Uterus (tissue), 3 donors: ENCODE measurements at regions not wholly inside any gene's neighbourhood (a gene's known extent, or its start where the extent isn't known, plus 50 kb on each side); places are given as distances from the start of the nearest gene placed in this dataset.

Source experiments
- DNase-seq, 2 donors: peaks; one replicate each; pipeline ENCODE4 v3.0.0-alpha.2; 2019 to 2020
- H3K27ac ChIP-seq, 2 donors: fragments of 200-600 bp; sonication (generic); 1 replicate in 1 of 2; 2 replicates in 1 of 2; pipeline ENCODE4 v1.5.1; 2016 to 2018
- H3K27me3 ChIP-seq, 2 donors: fragments of 200-600 bp; sonication (generic); one replicate each; pipeline ENCODE4 v1.5.1; 2018 to 2019; ENCODE audit warnings: control low read depth in 1 of 2
- H3K36me3 ChIP-seq, 2 donors: fragments of 200-600 bp; sonication (generic); one replicate each; pipeline ENCODE4 v1.5.1; 2019; ENCODE audit warnings: control low read depth in 1 of 2
- H3K4me1 ChIP-seq, 2 donors: fragments of 200-600 bp; sonication (generic); one replicate each; pipeline ENCODE4 v1.5.1; 2018 to 2019; ENCODE audit warnings: control low read depth in 1 of 2
- H3K4me3 ChIP-seq, 2 donors: fragments of 200-600 bp; sonication (generic); 1 replicate in 1 of 2; 2 replicates in 1 of 2; pipeline ENCODE4 v1.5.1; 2018 to 2019; ENCODE audit warnings: mild to moderate bottlenecking in 1 of 2
- H3K9me3 ChIP-seq, 2 donors: fragments of 200-600 bp; sonication (generic); one replicate each; pipeline ENCODE4 v1.5.1; 2019; ENCODE audit warnings: control low read depth in 1 of 2
- POLR2A ChIP-seq, 2 donors: fragments of 450-650 bp; IDR thresholded peaks; one replicate each; pipeline ENCODE4 v1.6.1; 2016; ENCODE audit warnings: antibody characterized with exemption in 2 of 2, mild to moderate bottlenecking in 1 of 2, moderate library complexity in 1 of 2
- intact Hi-C: fragments of 100-400 bp; cut with DNase I; formaldehyde crosslinking; loops from one replicate; pipeline ENCODE4 v1.15.1; 2023; ENCODE audit warnings: low total_unique reads
- TF ChIP-seq, protein P1 (sequence below), 4 experiments: fragments of 200-600 bp in 2 of 4; fragments of 450-650 bp in 2 of 4; sonication (generic) in 2 of 4; IDR thresholded peaks; one replicate each; pipeline ENCODE4 v1.5.1; 2016 to 2019; ENCODE audit warnings: antibody characterized with exemption in 4 of 4, mild to moderate bottlenecking in 2 of 4, moderate library complexity in 1 of 4
- donor health status: DM: yes; HTN: yes; CAD: no.

DNA sequence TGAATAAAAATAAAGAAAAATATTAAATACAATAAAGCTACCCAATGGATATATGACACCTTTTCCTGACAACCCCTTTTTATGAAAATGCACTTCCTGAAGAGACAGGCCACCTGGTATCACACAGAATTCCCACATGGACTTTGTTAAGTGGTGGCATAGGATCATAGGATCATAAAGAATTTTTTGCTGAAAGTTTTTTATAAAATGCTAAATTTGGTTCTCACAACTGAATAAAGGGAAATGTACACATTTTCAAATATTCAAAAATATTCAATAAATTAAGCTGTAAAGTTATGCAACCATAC, 102.5 kb upstream of the ROBO1 start:
- no peak overlapping the region for H3K27ac ChIP-seq
- no peak for DNase-seq
- no peak overlapping the region for H3K4me3 ChIP-seq
- no peaks in the 10 kb centered on the region for H3K9me3 ChIP-seq
- no peaks in the 10 kb centered on the region for H3K36me3 ChIP-seq
- no peak for TF ChIP-seq POLR2A (IDR thresholded peaks at IDR 0.05)
- TF ChIP-seq, protein P1, sequence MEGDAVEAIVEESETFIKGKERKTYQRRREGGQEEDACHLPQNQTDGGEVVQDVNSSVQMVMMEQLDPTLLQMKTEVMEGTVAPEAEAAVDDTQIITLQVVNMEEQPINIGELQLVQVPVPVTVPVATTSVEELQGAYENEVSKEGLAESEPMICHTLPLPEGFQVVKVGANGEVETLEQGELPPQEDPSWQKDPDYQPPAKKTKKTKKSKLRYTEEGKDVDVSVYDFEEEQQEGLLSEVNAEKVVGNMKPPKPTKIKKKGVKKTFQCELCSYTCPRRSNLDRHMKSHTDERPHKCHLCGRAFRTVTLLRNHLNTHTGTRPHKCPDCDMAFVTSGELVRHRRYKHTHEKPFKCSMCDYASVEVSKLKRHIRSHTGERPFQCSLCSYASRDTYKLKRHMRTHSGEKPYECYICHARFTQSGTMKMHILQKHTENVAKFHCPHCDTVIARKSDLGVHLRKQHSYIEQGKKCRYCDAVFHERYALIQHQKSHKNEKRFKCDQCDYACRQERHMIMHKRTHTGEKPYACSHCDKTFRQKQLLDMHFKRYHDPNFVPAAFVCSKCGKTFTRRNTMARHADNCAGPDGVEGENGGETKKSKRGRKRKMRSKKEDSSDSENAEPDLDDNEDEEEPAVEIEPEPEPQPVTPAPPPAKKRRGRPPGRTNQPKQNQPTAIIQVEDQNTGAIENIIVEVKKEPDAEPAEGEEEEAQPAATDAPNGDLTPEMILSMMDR (IDR thresholded peaks at IDR 0.05): no peak
- H3K4me1 ChIP-seq: no peaks in the 10 kb centered on the region
- intact Hi-C loops: no loop called here
- H3K27me3 ChIP-seq: no peaks in the 10 kb centered on the region

DNA sequence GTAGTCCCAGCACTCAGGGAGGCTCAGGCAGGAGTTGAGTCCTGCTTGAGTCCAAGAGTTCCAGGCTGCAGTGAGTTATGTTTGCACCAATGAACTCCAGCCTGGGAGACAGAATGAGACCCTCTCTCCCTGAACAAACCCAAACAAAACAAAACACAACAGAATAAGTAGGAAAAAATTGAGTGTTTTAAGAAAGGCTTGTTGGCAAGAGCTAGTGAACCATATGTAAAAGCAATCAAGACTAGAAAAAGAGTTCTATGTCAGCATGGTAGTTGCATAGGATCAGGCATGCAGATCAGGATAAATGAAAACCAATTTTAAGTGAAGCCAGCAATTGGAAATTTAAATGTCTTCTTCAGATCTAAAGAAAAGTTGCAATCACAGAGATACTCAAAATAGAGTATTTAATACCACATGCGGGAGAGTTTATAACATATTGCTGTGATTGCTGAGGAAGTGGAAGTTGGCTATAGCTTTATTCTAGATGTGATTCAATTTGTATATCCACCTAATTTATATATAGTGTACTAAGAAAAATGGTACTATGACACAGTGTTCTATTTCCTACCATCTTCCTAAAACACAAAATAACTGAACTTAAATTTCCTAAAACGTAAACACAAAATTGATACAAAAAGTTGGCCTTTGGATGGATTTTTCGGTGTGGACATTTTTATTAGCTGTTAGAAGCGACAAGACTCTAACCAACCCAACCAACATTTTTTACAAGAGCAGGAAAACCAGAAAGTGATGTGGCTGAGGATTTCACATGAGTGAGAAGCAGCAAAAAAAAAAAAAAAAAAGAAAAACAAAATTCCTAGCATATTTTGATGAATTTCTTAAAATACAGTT, 101.9 kb upstream of the ROBO1 start:
- Histone ChIP-seq H3K27me3 (no peaks in the 10 kb centered on the region), H3K4me1 (no peaks in the 10 kb centered on the region), H3K36me3 (no peaks in the 10 kb centered on the region), H3K9me3 (no peaks in the 10 kb centered on the region), H3K27ac (no peak overlapping the region), H3K4me3 (no peak overlapping the region)
- no peak for DNase-seq
- no peak for TF ChIP-seq POLR2A (IDR thresholded peaks at IDR 0.05)
- TF ChIP-seq, protein P1 (IDR thresholded peaks at IDR 0.05): no peak
- intact Hi-C loops: no loop called here

DNA sequence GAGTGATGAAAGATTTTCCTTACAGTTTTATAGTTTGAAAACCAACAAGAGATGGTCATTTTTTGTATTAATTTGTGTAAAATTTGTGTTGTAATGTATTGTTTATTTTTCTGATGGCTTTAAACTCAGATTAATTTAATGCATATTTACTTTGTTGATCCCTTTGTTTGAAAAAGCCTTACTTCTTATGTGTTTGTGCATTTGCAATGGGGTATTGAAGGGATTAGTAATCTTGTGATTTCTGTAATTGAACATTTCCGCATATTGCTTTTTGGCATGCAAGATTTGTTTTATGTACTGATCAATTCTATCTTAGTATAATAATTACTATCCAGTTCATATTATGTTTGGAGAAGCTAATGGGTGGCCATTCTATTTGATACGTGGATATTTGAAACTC, 98.4 kb upstream of the ROBO1 start:
- Histone ChIP-seq H3K27ac (no peak overlapping the region), H3K27me3 (no peaks in the 10 kb centered on the region), H3K4me1 (no peaks in the 10 kb centered on the region), H3K9me3 (no peaks in the 10 kb centered on the region), H3K4me3 (no peak overlapping the region), H3K36me3 (no peaks in the 10 kb centered on the region)
- intact Hi-C loops: no loop called here
- no peak for TF ChIP-seq POLR2A (IDR thresholded peaks at IDR 0.05)
- TF ChIP-seq, protein P1 (IDR thresholded peaks at IDR 0.05): no peak
- DNase-seq: no peak

DNA sequence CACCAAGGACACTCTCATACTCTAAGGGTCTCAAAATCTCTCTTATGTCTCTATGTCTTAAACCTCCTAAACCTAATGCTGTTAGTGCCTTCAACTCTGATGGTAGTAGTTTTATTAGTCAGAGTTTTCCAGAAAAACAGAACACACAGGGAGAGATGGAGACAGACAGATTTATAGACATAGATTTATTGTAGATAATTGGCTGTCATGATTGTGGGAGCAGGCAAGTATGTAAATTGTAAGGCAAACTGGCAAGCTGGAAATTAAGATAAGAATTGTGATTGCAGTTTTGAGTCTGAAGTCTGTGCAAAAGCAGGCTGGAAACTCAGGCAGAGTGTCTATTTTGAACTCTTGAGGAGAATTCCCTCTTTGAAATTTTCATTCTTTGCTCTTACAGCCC, 96.3 kb upstream of the ROBO1 start:
- no peaks in the 10 kb centered on the region for H3K36me3 ChIP-seq
- no peaks in the 10 kb centered on the region for H3K9me3 ChIP-seq
- H3K4me1 ChIP-seq: no peaks in the 10 kb centered on the region
- TF ChIP-seq, protein P1 (IDR thresholded peaks at IDR 0.05): no peak
- no peak for TF ChIP-seq POLR2A (IDR thresholded peaks at IDR 0.05)
- H3K4me3 ChIP-seq: no peak overlapping the region
- intact Hi-C loops: no loop called here
- H3K27ac ChIP-seq: no peak overlapping the region
- no peaks in the 10 kb centered on the region for H3K27me3 ChIP-seq
- DNase-seq: no peak

DNA sequence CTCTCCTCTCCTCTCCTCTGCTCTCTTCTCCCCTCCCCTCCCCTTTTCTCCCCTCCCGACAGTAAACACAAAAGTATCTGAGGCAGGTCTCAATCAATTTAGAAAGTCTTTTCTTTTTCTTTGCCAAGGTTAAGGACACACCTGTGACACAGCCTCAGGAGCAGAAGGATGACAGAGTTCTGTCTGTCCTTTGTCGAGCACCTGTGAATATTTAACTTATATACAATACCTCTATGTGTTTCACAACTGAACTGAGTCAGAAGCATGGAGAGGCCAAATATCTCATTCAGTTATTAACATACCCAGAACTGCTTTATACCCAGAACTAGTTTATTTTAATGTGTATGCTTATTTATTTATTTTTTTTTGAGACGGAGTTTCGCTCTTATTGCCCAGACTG, 81.1 kb upstream of the ROBO1 start:
- intact Hi-C loops: no loop called here

More for the DNA sequence above, 81.1 kb upstream of the ROBO1 start:
- Histone ChIP-seq H3K27ac (no peak overlapping the region), H3K9me3 (no peaks in the 10 kb centered on the region), H3K36me3 (no peaks in the 10 kb centered on the region), H3K27me3 (no peaks in the 10 kb centered on the region), H3K4me1 (no peaks in the 10 kb centered on the region), H3K4me3 (no peak overlapping the region)
- TF ChIP-seq, protein P1 (IDR thresholded peaks at IDR 0.05): no peak
- TF ChIP-seq POLR2A (IDR thresholded peaks at IDR 0.05): no peak
- DNase-seq: no peak
